ENCODE measurements at regions not wholly inside any gene's neighbourhood (a gene's known extent, or its start where the extent isn't known, plus 50 kb on each side); places are given as distances from the start of the nearest gene placed in this dataset.
"Not testable (repeated sequence)": the region's sequence is repeated elsewhere in the genome, so short reads cannot be mapped to it uniquely, and the experiment has no call there.

DNA sequence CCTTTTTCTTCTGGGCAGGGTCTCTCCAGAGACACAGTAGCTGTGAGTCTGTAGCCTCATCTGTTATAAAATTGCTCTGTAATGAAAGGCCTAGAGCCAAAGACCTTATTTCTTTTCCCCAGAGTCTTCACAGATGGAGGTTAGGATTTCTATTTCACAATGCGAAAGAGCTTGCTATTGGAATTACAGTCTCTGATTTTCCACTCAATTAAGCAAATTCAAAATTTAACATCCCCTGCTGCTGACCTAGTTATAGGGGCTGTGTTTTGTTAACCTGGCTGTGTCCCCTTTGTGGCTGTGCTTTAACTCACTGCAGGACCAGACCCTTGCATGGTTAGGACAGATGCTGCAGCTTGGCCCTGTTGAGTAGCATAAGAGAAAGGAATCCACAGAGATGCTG lies 190.3 kb upstream of the NMUR2 start:
- Histone ChIP-seq H3K9me3 (no peaks in the 10 kb centered on the region), H3K4me3 (ENCODE audit: low read depth, low read length) (no peak overlapping the region), H3K36me3 (no peaks in the 10 kb centered on the region), H3K27me3 (no peaks in the 10 kb centered on the region), H3K4me1 (no peaks in the 10 kb centered on the region)
- TF ChIP-seq, protein P1, sequence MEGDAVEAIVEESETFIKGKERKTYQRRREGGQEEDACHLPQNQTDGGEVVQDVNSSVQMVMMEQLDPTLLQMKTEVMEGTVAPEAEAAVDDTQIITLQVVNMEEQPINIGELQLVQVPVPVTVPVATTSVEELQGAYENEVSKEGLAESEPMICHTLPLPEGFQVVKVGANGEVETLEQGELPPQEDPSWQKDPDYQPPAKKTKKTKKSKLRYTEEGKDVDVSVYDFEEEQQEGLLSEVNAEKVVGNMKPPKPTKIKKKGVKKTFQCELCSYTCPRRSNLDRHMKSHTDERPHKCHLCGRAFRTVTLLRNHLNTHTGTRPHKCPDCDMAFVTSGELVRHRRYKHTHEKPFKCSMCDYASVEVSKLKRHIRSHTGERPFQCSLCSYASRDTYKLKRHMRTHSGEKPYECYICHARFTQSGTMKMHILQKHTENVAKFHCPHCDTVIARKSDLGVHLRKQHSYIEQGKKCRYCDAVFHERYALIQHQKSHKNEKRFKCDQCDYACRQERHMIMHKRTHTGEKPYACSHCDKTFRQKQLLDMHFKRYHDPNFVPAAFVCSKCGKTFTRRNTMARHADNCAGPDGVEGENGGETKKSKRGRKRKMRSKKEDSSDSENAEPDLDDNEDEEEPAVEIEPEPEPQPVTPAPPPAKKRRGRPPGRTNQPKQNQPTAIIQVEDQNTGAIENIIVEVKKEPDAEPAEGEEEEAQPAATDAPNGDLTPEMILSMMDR (IDR thresholded peaks at IDR 0.05; ENCODE audit: low read depth, low read length) = no peak
- DNase-seq = no peak

DNA sequence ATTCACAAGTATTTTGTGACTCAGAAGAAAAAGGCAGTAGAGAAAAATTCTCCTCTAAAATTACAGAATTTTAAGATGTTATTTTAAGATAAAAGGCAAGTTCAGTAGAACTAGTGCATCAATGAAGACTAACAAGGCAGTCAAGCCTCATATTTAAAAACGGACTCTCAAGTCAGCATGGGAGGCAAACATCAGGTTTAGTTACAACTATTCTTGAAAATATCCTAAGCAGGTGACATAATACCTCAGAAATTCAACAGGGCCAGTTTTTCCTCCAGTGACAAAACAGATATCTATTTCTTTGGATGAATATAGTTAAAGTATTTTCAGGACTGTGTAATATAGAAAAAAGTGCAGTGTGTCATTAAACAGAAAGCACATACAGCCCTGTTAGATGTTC lies 194.0 kb upstream of the NMUR2 start:
- no peak overlapping the region for H3K4me3 ChIP-seq (ENCODE audit: low read depth, low read length)
- H3K36me3 ChIP-seq = no peaks in the 10 kb centered on the region
- no peaks in the 10 kb centered on the region for H3K27me3 ChIP-seq
- DNase-seq = no peak
- no peaks in the 10 kb centered on the region for H3K9me3 ChIP-seq
- TF ChIP-seq, protein P1 (IDR thresholded peaks at IDR 0.05; ENCODE audit: low read depth, low read length) = no peak
- no peaks in the 10 kb centered on the region for H3K4me1 ChIP-seq

DNA sequence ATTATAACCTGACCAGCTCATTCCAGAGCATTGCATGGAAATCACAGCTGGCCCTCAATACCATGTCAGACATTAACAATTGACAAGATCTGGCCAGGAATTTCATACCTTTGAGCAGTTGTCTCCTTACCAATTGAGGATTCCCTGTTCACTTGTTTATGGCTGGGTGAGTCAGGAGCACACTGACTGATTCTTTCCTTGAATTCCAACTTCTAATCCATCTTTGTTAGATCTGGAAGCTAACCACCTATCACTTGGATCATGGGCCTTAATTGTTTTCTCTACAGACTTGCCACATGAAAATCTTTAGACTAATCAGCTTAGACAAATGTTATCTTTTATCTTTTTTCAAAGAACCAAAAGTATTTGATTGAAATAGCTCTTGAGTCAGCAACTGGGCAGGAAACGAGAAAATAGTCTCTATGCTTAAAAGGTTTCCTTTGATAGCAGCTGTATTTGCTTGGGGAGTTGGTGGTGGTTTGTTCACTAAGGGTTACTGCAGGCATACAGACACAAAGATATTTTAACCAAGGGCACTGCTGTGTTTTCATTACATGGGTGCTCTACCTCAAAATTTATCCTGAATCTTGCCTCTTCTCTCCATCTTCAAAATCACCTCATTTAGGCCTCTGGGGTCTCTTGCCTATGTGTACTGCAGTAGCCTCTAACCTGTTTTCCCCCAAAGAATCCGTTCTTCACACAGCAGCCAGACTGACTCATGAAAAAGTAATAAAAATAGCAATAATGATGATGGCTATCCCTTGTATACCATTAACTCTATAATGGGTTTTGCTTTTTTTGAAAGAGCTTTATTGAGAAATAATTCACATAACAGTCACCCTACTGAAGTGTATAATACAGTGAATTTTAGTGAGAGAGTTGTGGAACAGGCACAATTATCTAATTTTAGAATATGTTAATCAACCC lies 197.0 kb upstream of the NMUR2 start:
- no peaks in the 10 kb centered on the region for H3K4me1 ChIP-seq
- TF ChIP-seq, protein P1 (IDR thresholded peaks at IDR 0.05; ENCODE audit: low read depth, low read length) = no peak
- H3K36me3 ChIP-seq = no peaks in the 10 kb centered on the region
- no peak for DNase-seq
- no peaks in the 10 kb centered on the region for H3K9me3 ChIP-seq
- no peak overlapping the region for H3K4me3 ChIP-seq (ENCODE audit: low read depth, low read length)
- H3K27me3 ChIP-seq = no peaks in the 10 kb centered on the region

DNA sequence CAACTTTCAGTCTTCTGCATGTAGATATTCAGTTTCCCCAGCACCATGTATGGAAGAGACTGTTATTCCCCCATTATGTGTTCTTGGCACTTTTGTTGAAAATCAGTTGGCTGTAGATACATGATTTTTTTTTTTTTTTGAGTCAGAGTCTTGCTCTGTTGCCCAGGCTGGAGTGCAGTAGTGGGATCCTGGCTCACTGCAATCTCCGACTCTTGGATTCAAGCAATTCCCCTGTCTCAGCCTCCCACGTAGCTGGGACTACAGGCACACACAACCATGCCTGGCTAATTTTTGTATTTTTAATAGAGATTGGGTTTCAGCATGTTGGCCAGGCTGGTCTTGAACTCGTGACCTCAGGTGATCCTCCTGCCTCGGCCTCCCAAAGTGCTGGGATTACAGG lies 201.0 kb upstream of the NMUR2 start:
- not testable (repeated sequence) for H3K27me3 ChIP-seq; H3K4me3 ChIP-seq (ENCODE audit: low read depth, low read length); H3K36me3 ChIP-seq; H3K4me1 ChIP-seq; H3K9me3 ChIP-seq; DNase-seq

DNA sequence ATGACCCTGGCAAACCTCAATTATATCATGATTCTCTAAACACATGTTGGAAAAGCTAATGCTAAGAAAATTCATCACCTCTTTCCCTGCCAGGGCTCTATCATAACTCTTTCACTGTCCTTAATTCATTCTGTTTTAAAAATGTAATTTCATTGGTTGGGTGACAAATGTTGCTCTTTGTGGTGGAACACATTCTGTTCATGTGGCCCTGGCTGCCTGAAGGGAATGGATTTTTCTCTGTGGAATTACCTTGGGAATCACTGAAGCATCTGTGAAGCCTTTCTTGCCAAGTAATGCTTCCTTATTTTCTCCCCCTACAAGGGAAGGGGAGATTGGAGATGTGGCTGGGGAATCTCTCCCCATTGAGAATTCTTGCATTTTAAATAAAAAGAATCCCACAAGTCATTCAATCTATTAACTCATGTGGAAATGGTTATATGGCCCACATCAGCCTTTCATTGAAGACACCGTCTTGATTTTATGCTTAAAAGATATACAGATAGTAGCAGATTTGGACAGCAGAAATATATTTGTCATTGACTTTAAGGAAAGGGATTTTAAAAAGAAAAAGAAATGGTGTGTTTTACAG lies 201.8 kb upstream of the NMUR2 start:
- TF ChIP-seq, protein P1 (IDR thresholded peaks at IDR 0.05; ENCODE audit: low read depth, low read length) = no peak
- DNase-seq = no peak
- no peaks in the 10 kb centered on the region for H3K36me3 ChIP-seq
- H3K9me3 ChIP-seq = no peaks in the 10 kb centered on the region
- H3K4me1 ChIP-seq = no peaks in the 10 kb centered on the region
- no peaks in the 10 kb centered on the region for H3K27me3 ChIP-seq
- H3K4me3 ChIP-seq (ENCODE audit: low read depth, low read length) = no peak overlapping the region

DNA sequence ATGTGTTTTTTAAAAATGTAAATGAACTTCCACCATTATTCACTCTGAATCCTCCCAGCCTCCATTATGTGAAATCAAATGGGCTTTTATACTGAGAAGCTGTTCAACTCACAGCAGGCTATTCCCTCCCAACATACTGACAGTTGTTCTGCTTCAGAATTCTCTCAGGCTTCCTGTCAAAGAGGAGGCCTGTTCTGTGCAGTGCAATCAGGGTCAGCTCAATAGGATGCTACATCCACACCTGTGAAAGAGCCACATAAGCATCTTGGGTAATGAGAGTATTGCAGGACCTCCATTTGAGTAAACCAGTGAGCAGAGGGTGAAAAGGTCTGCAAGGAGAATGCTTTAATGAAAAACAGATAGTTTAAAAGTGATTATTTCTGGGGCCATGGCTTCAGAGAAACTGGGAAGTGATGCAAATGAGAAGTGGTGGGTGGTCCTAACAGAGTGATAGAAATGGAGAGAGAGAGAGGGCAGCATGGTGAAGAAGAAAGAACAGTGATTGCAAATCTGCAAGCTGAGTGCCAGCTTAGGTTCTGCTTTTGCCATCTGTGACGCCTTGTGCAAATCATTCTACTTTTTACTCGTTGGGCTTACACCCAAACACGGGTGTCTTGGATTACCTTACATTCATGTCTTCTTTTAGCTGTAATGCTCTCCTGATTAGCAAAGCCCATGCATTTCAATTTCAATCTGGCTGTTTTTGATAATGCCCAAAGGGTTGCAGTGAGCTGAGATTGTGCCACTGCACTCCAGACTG lies 202.5 kb upstream of the NMUR2 start:
- no peaks in the 10 kb centered on the region for H3K9me3 ChIP-seq
- TF ChIP-seq, protein P1 (IDR thresholded peaks at IDR 0.05; ENCODE audit: low read depth, low read length) = no peak
- no peak for DNase-seq
- no peak overlapping the region for H3K4me3 ChIP-seq (ENCODE audit: low read depth, low read length)
- no peaks in the 10 kb centered on the region for H3K27me3 ChIP-seq
- H3K36me3 ChIP-seq = no peaks in the 10 kb centered on the region
- H3K4me1 ChIP-seq = no peaks in the 10 kb centered on the region

Data from BE2C (cell line).